Right ventricle myocardium inferior (tissue), 1 donor: ENCODE measurements at regions not wholly inside any gene's neighbourhood (a gene's known extent, or its start where the extent isn't known, plus 50 kb on each side); places are given as distances from the start of the nearest gene placed in this dataset.

Experiments used
- ATAC-seq: fragments of 200-7000 bp; cut with Tn5 transposase; one replicate; pipeline ENCODE4 v1.9.1; 2020; ENCODE audit warnings: mild to moderate bottlenecking, moderate library complexity
- DNase-seq: peaks from one replicate; pipeline ENCODE4 v3.0.0; 2021; ENCODE audit errors: missing footprints
- intact Hi-C: fragments of 100-400 bp; cut with DNase I; formaldehyde crosslinking; loops from one replicate; pipeline ENCODE4 v1.11.0; 2022
- donor health status: DM: no; HTN: yes; CAD: no; lungs with severe emphysema.

DNA sequence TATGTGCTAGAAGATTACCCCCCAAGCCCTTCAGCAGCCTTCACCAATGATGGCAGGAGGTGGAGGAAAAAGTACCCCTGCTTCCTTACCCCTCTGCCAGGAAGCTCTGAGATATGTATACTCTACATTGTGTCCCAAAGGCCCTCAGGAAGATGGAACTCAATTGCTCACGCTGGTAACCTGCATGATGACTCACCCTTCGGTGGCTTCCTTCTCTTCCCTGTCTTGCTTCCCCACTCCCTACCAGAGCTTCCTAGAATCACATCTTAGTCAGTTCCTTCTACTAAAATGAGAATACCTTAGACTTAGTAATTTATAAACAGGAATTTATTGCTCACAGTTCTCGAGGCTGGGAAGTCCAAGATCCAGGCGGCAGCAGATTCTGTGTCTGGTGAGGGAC, 405.6 kb downstream of the TYW1 start:
- ATAC-seq, result no peak
- no peak for DNase-seq
- intact Hi-C loops, result no loop called here

DNA sequence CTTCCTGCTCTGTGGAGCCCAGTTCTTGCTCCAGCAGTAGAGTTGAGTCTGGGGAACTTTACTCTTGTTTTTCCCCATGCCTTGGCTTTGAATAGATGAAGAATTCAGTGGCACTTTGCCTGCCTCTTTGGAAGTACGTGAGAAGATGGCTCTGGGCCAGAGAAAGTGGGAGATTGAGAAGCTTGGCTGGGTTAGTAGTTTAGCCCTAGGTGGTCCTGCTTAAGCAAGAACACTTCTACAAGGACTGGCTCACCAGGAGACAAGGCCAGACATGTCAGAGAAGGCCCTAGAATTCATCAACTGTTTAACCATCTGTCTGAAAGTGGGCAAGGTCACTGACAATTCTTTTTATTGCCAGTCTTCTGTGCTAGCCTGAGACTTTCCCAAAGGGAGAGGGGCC, 410.3 kb downstream of the TYW1 start:
- DNase-seq (no peak), ATAC-seq (no peak)
- intact Hi-C loops, result no loop called here

DNA sequence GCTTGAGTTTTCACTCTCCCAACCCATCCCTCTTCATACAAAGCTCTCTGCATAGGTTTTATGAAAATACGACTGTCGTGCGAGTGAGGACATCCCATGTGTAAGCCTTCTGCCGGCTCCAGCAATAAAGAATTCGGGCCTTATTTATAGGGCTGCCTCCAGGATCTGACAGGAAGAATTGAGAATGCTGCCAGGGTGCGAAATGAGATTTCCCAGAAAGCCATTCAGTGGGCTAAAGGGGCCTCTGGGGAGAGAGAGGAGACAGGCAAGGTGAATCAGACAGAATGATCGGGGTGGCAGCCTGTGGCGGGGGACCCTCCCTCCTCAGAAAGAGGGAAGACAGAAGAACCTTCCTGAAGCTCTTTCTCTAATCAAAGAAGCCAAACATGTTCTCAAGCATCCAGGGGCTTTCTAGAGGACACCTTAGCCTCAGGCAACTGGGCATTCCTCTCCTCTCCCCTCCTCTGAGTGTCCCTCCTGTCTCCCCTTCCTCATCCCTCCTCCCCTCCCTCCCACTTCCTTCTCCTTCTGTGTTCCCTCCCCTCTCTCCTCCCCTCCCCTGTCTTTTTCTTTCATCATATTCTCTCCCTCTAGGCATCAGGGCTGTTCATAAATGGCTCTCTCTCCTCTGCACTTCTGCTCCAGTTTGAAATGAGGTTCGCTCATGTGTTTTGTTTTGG, 410.9 kb downstream of the TYW1 start:
- no peak for ATAC-seq
- no peak for DNase-seq
- intact Hi-C loops, result no loop called here

DNA sequence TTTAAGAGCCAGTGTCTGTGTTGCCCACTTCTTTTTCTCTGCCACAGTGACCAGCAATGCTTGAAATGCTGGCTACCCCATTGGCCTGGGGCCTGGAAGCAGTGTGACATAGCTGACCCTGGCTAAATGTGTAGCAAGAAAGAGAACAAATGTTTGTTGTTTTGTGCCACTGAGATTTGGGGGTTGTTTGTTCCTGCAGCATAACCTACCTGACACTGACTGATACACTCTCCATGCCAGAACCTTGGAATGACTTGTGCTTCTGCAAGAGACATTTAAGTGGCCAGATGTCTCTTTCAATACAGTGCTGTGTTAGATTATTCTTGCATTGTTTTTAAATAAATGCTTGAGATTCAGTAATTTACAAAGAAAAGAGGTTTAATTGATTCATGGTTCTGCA, 411.5 kb downstream of the TYW1 start:
- DNase-seq, result no peak
- no peak for ATAC-seq

DNA sequence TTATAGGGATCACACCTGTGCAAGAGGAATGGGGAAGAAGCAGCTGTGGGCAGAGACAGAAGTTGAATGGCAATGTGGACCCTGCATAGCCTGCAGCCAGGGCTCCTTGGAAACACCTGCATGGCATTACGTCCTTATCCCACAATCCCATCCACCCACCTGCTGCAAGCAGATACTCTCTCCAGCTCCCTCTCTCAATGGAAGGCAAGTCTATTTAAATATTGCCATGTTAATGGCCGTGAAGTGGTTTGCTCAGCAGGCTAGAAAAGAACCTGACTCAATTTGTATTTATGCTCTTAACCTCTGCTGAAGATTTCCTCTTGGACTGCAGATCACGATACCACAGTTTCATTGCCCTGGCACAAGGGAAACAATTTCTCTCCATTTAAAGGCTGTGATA, 417.0 kb downstream of the TYW1 start:
- no peak for ATAC-seq
- intact Hi-C loops, result no loop called here
- no peak for DNase-seq

More for the DNA sequence above, 411.5 kb downstream of the TYW1 start:
- intact Hi-C loops, result no loop called here

DNA sequence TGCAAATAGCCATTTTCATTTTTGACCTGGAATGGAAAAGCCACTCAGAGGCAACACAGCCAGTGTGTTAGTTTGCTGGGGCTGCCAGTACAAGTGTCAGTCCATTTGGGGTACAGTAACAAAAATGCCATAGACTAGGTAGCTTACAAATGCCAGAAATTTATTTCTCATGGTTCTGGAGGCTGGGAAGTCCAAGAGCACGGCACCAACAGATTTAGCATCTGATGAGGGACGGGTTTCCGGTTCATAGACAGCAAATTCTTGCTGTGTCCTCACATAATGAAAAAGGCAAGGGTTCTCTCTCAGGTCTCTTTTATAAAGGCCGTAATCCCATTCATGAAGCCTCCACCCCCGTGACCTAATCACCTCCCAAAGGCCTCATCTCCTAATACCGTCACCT, 418.2 kb downstream of the TYW1 start:
- intact Hi-C loops, result no loop called here
- ATAC-seq (no peak), DNase-seq (no peak)

DNA sequence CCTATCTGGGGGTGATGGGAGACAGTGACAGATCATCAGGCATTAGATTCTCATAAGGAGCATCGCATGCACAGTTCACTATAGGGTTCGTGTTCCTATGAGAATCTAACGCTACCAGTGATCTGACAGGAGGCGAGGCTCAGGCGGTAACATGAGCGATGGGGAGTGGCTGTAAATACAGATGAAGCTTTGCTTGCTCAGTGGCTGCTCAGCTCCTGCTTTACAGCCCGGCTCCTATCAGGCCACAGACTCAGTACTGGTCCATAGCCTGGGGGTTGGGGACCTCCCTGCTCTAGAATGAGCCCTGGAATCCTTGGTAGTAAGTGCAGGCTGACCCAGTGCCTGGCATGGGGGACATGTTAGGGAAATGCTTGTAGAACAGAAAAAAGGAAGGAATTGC, 426.0 kb downstream of the TYW1 start:
- intact Hi-C loops, result no loop called here
- ATAC-seq (no peak), DNase-seq (no peak)

DNA sequence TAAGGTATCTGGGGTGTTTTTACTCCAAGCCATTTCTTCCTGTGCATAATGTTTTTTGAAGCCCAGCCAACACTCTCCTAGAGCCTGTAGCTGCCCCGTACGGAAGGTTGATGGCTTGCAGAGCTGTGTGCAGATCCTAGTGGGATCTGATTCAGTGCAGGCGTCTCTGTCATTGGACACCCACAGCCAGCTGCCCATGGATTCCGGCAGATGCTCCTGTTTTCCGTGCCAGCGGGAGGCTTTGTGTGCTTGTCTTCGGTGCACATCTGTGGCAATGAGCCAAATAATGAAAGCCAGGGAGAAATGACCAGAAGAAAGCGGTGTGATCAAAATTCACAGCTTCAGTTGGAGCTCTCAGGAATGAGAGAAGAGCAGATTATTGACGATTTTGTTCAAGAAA, 426.4 kb downstream of the TYW1 start:
- ATAC-seq (no peak), DNase-seq (no peak)
- intact Hi-C loops, result no loop called here

DNA sequence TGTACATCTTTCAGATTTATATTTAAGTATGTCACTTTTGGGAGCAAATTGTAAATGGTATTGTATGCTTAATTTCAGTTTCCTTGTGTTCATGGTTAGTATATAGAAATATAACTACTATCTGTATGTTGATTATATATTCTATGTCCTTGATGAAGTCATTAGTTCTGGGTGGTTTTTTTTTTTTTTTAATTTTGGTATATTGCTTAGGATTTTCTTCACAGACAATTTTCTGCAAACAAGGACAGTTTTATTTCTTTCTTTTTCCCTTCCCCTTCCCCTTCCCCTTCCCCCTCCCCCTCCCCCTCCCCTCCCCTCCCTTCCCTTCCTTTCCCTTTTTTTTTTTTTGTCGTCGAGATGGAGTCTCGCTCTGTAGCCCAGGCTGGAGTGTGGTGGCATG, 430.0 kb downstream of the TYW1 start:
- intact Hi-C loops, result no loop called here
- ATAC-seq (no peak), DNase-seq (no peak)

DNA sequence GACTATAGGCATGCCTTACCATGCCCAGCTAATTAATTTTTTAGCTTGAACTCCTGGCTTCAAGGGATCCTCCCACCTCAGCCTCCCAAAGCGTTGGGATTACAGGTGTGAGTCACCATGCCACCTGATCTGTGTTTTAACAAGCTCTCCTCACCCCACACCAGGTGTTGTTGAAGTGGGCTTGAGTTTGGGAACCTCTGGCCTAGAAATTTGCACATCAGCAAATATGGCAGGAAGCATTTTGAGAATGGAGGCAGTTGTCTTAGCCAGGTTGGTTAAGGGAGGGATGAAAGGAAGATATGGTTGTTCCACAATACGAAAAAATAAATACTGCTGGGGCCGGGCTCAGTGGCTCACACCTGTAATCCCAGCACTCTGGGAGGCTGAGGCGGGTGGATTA, 433.1 kb downstream of the TYW1 start:
- ATAC-seq (no peak), DNase-seq (no peak)
- intact Hi-C loops, result no loop called here

DNA sequence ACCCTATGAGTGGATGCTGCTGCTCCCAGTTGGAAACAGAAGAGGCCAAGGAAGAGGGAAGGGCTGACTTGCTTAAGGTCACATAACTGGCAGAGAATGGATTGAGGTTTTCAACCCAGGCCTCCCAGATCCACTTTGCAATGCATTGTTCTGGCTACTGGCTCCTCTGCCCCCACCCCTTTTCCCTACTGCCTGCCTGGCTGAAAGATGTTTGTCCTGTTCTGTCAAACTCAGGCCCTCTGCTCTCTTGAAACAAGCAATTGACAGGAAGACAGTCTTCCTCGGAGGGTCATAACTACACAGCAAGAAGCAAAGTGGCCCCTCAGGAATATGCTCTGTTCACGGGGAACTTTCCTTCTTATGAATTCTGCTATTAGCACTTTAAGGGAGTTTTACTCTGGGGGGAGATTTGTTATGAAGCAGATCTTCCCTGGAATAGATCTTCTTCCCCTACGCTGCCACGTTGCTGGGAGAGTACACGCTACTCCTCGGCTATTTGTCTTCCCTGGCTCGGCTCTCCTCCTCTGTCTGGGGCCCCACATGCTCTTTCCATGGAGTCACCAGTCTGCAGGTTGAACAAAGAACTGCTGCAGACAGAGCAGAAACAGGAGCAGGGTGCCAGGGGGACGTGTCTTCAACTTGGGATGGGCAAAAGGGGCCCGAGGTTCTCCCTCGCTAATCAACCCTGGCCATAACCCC, 436.1 kb downstream of the TYW1 start:
- ATAC-seq (no peak), DNase-seq (no peak)
- intact Hi-C loops, result no loop called here

DNA sequence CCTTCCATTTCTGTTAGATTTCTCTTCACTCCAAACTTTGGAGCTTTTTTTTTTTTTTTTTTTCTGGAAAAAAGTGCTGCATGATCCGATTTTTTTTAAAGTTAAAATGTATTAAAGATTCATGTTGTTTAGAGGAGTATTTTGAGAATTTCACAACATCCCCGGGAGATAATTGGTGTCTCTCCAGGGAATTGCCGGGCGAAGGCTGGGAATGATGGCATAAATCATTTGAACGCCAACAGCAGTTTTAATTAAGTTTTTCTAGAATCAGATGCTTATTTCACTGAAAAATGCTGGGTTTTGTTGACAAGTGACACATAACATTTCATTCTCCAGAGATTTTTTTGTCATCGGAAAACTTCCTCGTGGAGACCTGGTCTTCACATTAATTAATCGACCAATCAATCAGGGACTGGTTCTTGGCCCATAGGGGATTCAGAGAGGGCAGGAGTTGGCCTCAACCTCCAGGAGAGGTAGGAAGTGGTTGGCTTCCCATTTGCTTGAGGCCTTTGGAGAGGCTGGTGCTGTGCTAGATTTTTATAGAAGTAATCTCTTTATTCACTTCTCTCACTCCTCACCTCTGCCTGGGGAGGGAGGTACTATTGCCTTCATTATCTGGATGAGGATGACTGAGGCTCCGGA, 439.4 kb downstream of the TYW1 start:
- DNase-seq, result no peak
- ATAC-seq, result no peak
- intact Hi-C loops, result no loop called here

DNA sequence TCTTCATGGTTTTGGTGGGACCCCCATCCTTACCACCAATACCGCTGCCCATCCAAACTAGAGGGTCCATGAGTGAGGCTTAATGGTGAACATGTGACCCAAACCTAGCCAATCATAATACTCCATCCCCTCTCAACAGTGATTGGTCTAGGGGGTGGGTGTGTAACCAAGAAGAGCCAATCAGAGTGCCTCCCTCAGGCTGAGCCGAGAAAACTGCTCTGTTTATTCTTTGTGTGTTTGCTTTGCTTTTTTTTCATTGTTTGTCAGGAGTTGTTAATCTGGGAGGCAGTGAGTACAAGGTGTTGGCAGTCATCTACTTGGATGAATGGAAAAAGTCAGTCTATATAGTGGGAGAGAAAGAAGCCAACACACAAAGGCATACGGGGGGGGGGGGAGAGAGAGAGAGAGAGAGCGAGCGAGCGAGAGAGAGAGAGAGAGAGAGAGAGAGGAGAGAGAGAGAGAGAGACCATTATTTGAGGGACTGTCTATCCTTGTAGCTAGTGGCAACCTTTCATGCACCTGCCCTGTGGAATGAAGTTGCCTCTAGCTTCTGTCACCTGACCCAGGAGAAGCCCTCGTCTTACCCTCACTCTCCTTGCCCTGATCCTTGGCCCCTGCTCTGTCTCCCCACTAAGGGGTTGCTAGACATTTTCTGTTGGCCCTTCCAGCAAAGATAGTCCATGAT, 441.7 kb downstream of the TYW1 start:
- intact Hi-C loops, result no loop called here
- ATAC-seq (no peak), DNase-seq (no peak)

DNA sequence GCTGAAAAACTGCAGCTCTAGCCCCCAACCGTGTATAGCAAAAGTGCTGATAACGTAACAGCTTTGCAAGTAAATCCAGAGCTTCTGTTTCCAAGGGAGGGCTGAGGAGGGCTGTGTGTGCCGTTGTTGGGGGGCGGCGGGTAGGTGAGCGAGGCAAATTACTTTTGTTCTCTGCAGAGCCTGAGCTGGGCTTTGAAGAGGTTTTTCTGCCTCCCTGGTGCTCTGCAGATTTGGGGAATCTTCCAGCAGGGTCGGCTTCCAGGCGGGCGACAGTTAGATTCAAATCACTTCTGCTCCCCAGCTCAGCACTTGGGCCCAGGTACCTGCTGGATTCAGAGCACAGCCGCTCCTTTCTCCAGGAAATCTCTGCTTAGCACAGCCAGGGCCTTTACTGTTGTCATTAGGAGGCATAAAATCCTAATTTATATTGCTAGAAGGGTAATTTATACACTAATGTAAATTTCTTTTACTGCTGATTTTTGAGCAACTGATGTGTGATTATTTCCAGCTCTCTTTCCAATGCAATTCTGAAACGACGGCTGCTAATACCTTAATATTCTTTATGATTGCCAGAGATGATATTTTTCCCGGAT, 442.4 kb downstream of the TYW1 start:
- ATAC-seq (no peak), DNase-seq (no peak)
- intact Hi-C loops, result no loop called here

DNA sequence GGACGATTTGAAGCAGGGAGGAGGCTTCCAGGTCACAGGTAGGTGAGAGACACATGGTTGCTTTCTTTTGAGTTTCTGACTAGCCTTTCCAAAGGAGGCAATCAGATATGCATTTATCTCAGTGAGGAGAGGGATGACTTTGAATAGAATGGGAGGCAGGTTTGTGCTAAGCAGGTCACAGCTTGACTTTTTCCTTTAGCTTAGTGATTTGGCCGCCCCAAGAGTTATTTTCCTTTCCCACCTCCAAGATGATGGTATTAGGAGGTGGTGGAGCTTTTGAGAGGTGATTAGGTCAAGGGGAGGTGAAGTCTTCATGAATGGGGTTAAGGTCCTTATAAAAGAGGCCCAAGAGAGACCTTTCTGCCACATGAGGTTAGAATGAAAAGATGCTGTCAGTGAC, 443.7 kb downstream of the TYW1 start:
- ATAC-seq (no peak), DNase-seq (no peak)
- intact Hi-C loops, result no loop called here

DNA sequence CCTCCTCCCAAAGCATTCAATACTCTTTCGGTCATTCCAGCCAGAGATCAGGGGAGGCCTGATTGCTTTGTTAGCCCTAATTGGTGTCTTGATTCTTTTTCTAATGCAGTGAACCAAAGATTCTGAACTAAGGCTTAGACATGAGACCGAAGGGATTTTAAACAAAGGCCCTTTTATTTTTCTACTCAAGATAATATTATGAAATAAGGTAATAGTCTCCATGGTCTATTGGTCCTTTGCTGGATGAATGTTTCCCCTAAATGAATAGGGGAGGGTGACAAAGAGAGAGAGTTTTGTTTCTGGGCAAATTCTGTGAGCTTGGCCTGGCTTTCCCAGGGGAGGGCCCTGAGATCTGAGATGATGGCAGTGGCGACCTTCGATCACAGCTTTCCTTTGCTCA, 449.1 kb downstream of the TYW1 start:
- intact Hi-C loops, result no loop called here
- ATAC-seq (no peak), DNase-seq (no peak)

DNA sequence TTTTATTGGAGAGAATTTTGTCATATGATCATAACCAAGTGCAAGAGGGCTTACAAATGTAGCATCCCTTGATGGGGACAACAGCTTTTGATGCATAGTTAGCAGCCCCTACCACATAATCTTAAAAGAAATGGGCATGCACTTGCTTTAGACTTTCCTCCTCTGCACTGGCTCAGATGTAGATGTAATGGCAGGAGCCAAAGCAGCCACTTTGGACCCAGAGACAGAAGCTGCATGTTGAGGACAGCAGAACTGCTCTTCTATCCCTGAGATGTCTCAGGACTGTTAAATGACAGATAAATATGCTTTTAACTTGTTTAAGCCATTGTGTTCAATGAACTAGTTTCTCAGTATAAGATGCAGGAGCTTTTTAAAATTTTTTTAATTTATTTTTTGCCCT, 450.7 kb downstream of the TYW1 start:
- ATAC-seq, result no peak
- DNase-seq, result no peak
- intact Hi-C loops, result no loop called here

DNA sequence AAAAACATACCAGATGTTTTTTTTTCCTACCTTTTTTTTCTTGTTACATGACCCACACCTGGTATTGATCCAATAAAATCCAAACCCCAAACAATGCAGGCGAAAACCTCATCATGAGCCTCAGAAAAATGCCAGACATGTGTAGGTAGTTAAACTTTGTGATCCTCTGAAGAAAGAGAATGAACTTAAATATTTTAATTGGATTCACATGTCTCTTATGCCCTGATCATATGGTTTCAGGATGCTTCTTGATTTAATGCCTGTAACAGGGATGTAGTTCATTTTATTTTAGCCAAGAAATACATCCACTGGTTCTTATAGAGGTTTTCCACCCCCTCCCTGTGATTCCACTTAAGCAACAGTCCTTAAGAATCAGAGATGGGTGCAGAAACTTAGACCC, 451.6 kb downstream of the TYW1 start:
- DNase-seq (no peak), ATAC-seq (no peak)
- intact Hi-C loops, result no loop called here

DNA sequence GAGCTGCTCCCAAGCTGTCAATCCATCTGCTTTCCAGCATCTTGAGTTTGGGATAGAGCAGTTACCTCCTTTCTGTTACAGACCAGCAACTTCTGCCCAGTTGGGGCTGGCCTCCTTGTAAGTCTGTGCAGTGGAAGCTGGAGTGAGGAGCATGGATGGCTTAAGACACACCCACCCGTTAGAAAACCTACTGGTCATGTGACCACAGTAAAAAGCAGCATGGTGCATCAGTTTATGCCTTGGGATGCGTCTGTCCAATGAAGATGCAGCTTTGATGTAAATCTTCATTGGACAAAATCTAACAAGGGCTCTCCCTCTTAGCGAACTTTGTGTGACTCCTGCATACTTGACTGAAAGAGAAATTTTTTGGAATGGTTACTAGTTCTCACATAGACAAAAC, 453.5 kb downstream of the TYW1 start:
- DNase-seq (no peak), ATAC-seq (no peak)
- intact Hi-C loops, result no loop called here

DNA sequence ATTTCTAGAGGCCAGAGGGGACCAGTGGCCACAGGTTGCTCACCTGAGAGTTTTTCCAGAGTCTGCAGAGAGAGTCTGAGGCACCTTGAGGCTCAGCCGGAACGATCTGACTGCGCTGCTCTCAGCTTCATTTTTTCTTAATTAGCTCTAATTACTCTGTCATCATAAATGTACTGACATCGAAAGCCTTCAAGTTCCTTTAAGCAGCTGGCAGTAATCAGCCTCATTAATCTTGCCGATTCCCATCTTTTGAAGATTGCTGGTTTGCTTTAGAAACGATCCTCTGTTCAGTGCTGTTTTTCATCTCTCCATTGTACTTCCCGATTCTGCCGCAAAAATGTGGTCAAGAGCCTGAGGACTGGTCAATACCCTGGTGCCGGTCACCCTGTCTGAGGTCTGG, 454.7 kb downstream of the TYW1 start:
- no peak for DNase-seq
- intact Hi-C loops, result no loop called here
- ATAC-seq, result no peak
